Activated CD8-positive, alpha-beta memory T cell treated with anti-CD3 and anti-CD28 coated beads for 4 hours (primary cell): ENCODE measurements at regions not wholly inside any gene's neighbourhood (a gene's known extent, or its start where the extent isn't known, plus 50 kb on each side); places are given as distances from the start of the nearest gene placed in this dataset.
A peak's percentile ranks its signal among the peaks of the same experiment; 100 is the strongest.

Experiments used
- DNase-seq, 2 donors: peaks; one replicate each; pipeline ENCODE4 v3.0.0-alpha.2; 2020; ENCODE audit warnings: low read depth in 2 of 2

DNA sequence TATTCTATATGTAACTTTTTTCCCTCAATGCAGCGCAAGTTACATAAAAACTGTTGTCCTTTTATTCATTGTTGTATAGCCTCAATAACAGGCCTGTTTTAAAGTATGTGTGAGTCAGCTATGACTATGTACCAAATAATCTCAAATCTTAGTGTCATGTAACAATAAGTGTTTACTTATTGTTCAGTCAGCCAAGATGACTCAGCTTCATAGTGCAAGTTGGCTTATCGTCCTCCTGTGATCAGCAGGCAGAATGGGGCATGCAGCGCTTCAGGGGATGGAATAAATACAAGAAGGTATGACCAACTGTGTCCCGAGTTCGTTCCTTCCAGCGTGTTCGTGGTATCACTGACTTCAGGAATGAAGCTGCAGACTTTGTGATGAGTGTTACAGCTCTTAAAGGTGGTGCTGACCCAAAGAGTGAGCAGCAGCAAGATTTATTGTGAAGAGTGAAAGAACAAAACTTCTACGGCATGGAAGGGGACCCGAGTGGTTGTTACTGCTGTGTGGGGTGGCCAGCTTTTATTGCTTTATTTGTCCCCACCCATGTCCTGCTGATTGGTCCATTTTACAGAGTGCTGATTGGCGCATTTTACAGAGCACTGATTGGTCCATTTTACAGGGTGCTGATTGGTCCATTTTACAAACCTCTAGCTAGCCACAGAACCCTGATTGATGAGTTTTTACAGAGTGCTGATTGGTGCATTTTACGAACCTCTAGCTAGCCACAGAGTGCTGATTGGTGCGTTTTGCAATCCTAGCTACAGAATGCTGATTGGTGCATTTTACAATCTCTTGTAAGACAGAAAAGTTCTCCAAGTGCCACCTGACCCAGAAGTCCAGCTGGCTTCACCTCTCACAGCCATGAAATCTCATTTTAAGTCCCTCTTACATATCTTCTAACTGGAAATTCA is 1016.0 kb downstream of the MCTP2 start:
- DNase-seq, result no peak

DNA sequence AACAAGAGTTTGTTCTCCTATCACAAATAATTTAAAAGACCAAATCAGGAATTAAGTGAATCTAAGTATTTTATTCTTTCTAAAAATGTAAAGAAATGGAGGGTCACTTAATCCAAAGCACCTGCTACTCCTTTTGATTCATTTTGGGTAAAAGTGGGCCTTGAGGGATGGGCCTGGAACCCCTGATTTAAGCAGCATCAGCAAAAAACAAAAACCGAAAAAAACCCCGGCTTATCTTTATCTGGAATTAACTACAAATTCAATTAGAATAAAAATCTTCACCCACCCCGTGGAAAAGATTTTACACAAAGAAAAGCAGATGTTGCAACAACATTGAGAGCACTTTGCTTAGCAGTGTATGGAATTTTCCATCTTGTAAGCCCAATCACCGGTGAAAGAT is 1018.2 kb downstream of the MCTP2 start:
- DNase-seq, result no peak

- DNase-seq, result no peak
These were observed 1021.0 kb downstream of the MCTP2 start for GRCh38 chr15:95252404-95252803.

DNA sequence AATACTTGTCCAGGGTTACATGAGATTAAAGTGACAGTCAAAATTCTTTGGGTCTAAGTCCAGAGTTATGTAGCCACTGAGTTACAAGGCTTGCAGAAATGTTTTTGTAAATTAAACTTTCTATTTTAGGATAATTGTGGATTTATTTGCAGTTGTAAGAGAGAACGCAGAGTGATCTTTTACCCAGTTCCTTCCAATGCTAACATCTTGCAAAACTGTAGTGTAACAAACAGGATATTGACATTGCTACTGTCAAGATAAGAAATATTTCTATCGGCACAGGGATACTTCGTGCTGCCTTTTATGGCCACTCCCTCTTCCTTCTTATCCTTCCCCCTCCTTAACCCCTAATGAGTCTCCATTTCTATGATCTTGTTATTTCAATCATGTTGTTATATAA is 1022.9 kb downstream of the MCTP2 start:
- DNase-seq, result no peak

GRCh38 chr15:95259513-95259912 is 1028.2 kb downstream of the MCTP2 start:
- peak; percentile 20 to 22 for DNase-seq

DNA sequence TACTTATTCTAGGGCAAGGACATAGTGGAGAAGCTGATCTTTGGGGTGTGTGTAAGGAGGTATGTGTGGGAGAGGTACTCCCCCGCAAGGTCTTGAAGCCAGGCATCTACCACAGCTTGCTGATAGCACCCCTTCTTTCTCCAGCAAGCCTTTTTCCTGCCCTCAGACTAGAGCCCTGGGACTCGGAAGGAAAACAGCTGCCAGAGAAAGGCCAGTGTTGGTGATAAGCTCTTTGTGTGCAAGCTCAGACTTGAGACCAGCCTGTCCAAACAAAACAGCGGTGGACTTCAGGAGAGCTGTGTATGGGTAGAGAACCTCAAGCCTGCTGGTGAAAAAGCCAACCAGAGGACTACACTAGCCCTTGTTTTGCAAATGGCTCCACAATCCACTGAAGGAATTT is 1028.6 kb downstream of the MCTP2 start:
- no peak for DNase-seq

DNA sequence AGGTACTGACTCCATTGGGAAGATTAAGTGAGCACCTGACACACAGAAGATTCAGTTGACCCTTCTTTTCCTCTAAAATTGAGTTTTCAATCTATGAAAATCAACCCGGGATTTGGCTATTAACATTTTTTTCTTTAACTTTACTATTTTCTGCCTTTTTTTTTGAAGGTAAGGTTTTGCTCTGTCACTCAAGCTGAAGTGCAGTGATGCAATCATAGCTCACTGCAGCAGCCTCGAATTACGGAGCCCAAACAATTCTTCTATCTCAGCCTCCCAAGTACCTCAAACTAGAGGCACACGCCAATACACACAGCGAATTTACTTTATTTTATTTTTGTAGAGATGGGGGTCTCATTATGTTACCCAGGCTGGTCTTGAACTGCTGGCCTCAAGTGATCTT is 1029.5 kb downstream of the MCTP2 start:
- no peak for DNase-seq

- no peak for DNase-seq
These were observed 1030.2 kb downstream of the MCTP2 start for GRCh38 chr15:95261546-95261945.

- no peak for DNase-seq
These were observed 1030.6 kb downstream of the MCTP2 start for GRCh38 chr15:95261968-95262367.

GRCh38 chr15:95262866-95263564 is 1031.7 kb downstream of the MCTP2 start:
- DNase-seq, result no peak

GRCh38 chr15:95263751-95264150 is 1032.4 kb downstream of the MCTP2 start:
- DNase-seq, result no peak

DNA sequence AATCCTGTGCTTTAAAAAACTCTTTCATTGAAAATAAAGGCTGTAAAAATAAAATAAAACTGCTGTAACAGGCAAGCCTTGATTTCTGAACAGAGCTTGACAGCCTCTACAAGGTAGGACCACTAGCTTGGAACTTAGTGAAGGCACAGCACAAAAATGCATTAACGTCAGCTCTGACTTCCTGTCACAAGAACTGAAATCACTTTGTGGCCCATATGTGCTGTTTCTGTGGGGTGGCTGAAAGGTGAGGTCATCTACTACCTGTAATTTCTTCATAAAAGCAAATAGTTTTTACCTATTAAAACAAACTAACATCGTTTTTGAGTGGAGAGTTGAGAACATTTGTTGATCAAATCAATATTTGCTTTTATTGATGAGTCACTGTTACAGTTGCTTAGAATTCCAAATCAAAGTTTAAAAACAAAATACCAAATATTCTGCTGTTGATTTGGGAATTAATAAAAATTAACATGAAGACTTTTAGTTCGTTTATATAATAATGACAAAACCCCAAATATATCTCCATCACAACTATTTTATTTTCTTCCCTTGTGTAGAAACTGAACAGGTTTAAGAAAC is 1034.1 kb downstream of the MCTP2 start:
- no peak for DNase-seq

DNA sequence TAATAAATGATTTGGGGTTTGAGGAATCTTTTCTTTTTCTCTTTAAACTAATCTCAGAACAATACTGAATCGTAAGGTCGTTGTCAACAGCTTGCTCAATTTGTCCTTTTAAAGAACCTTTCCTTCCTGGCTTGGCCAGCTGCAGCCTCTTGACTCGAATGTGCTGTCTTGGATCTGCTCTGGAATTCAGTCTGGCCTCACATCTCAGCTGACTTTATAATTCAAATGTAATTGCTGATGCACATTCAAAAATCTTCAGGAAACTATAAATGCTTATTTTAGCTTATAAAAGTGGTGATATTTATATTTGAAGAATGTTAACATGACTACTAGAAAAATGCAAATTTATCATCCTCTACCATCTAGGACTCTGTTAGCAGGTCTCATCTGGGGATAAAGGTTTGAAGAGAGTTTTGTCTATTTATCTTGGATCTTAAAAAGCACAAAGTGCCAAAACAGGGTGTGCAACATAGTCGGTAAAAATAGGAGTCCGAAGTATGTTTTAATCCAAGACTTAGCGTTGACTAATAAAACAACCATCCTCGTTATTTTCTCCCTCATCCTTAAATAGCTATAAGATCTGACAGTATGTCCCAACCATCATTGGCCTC is 1035.2 kb downstream of the MCTP2 start:
- DNase-seq, result no peak

GRCh38 chr15:95267481-95267880 is 1036.1 kb downstream of the MCTP2 start:
- no peak for DNase-seq

DNA sequence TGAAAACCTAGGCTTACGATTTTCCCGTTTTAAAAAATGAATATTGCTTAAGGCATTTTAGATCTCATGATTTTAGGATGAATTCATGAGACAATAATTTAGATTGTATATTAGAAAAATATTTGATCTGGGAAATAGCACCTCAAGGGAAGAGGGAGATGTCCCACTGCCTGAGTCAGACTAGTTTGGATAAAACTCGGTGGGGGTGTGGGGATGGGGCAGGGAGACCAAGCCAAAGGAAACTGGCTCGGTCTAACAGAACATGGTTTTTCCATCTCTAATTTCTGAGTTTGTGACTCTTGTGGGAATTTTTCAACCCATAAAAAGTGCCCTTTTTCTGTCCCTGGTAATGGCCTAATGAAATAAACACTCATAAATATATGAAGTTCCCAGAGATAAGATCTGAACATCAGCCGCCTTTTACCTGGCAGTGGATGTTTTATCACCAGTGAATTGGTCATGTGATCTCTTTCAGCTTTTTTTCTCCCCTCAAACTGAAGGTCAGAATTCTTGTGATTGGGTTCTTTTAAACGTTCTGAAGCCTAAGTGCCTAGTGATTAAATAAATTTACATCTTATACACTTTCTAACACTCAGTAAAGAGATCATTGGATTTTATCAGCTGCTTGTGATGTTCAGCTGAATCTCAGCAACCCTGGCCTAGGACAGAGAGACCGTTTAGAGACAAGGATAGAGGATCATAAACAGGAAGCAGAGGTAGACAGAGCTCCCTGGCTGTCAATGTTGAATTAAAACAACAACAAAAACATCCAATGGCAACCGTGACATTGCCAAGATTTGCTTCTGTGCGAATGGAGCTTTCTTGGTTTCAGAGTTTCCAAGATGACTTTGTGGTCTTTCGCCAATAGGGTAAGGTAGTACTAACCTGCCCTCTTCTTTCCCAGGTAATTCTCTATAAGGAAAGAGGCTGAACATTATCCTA is 1038.2 kb downstream of the MCTP2 start:
- DNase-seq, result no peak

DNA sequence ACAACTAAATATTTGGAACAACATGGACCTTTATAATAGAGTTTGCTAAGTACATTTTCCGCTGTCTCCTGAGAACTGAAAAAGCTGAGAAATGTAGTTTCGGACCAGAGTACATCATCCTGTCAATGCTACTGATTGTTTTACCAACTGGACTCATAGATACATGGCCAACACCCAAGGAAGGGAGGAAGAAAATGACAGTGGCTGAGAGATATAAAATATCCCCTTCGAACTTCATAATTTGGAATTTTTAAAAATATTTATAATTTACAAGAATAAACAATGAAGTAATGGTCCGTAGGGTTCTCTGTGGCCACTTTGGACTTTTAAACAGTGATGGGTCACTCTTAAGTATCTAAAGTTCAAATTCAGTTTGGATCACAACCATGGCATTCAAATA is 1042.7 kb downstream of the MCTP2 start:
- no peak for DNase-seq

GRCh38 chr15:95277266-95277665 is 1045.9 kb downstream of the MCTP2 start:
- no peak for DNase-seq

DNA sequence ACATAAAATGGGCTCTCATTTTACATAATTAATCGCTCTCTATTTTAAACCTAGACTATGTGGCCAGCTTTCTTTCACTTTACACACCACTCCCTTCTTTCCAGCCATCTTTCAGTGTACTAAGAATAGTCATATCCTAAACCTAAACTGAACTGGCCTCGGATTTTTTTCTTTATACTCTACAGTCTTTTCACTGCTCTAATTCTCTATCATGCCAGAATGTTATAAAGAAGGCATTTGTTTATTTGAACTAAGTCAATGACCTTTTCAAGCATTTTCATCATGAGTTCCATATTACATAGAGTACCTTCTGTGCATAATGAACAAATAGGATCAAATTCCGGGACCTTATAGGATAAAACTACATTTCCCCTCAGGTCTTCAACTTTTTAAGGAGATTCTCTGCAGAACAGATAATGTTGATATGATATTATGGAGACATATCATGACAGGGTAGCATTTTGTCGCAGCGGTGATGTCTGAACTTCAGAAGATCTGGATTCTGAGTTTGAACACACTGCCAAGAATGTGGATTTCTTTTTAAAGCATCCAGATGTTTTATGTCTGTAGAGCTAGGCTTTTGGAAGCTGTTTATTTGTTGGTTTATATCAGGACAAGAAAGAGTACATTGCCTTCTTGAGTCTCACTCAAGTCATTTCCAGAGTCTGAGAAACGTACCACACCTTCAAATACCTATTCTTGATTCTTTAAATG is 1047.3 kb downstream of the MCTP2 start:
- DNase-seq, result no peak

GRCh38 chr15:95279277-95280019 is 1048.1 kb downstream of the MCTP2 start:
- DNase-seq, result no peak

- DNase-seq, result no peak
These were observed 1049.3 kb downstream of the MCTP2 start for GRCh38 chr15:95280711-95281110.
